Hepatic stellate cell (primary cell): ENCODE measurements at regions not wholly inside any gene's neighbourhood (a gene's known extent, or its start where the extent isn't known, plus 50 kb on each side); places are given as distances from the start of the nearest gene placed in this dataset.
"Not testable (repeated sequence)": the region's sequence is repeated elsewhere in the genome, so short reads cannot be mapped to it uniquely, and the experiment has no call there.

Source experiments
- DNase-seq: peaks from one replicate; pipeline ENCODE4 v3.0.0; 2011; ENCODE audit warnings: low spot score

DNA sequence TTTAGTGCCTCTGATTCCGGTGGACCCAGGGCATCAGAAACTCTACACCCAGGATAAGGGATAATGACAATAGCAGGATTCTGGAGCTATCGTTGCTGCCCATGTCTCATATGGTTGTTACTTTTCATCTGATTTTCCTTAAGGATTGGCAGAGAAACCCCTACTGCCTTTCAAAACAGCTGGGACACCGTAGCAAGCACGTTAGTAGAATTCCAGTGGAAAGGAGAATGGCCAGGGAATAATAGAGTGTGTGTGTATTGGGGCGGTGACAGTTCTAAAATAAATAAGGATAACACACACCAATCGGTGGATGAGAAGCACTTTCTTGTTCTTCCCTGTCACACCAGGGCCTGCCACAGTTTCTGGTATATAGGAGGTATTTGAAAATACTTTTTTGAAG is 251.8 kb downstream of the HAPSTR1 start:
- DNase-seq = no peak

GRCh38 chr16:9344508-9344907 is 253.1 kb downstream of the HAPSTR1 start:
- no peak for DNase-seq

DNA sequence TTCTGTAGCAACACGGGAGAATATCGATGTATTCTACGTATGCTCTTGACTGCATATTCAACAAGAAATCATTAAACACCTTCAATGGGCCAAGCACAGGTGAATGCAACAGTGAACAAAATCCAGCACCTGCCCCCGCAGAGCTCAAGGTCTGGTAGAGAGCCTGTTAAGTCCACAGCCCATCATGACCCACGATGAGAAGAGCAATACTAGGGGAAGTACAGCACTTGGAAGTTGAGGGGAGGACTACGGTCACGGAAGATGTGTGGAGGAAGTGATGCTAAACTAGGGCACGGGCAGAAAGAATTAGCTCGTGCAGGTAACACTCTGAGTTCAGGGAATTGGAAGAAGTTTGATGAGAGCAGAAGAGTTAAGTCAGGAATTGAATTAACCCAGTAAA is 253.6 kb downstream of the HAPSTR1 start:
- DNase-seq = no peak

- DNase-seq = no peak
Measured at GRCh38 chr16:9345880-9346279, 254.4 kb downstream of the HAPSTR1 start.

DNA sequence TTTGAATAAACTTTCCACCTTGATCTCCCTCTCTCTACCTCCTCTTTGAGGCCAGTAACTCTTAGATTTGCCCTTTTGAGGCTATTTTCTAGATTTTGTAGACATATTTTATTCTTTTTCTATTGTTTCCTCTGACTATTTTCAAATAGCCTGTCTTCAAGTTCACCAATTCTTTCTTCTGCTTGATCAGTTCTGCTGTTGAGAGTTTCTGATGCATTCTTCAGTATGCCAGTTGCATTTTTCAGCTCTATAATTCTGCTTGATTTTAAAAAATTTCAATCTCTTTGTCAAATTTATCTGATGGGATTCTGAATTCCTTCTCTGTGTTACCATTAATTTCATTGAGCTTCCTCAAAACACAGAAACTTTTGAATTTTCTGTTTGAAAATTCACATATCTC is 257.5 kb downstream of the HAPSTR1 start:
- DNase-seq = no peak

DNA sequence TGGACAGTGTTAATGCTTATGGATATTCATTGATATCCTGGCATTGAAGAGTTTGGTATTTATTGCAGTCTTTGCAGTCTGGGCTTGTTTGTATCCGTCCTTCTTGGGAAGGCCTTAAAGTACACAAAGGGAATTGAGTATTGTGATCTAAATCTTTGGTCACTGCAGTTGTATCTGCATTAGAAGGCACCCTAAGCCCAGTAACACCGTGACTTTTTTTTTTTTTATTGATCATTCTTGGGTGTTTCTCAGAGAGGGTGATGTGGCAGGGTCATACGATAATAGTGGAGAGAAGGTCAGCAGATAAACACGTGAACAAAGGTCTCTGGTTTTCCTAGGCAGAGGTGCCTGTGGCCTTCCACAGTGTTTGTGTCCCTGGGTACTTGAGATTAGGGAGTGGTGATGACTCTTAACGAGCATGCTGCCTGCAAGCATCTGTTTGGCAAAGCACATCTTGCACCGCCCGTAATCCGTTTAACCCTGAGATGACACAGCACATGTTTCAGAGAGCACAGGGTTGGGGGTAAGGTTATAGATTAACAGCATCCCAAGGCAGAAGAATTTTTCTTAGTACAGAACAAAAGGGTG is 258.0 kb downstream of the HAPSTR1 start:
- not testable (repeated sequence) for DNase-seq

- DNase-seq = not testable (repeated sequence)
Measured at GRCh38 chr16:9350119-9350799, 258.8 kb downstream of the HAPSTR1 start.

- no peak for DNase-seq
Measured at GRCh38 chr16:9351440-9351839, 260.0 kb downstream of the HAPSTR1 start.

- DNase-seq = no peak
Measured at GRCh38 chr16:9351841-9352434, 260.5 kb downstream of the HAPSTR1 start.

DNA sequence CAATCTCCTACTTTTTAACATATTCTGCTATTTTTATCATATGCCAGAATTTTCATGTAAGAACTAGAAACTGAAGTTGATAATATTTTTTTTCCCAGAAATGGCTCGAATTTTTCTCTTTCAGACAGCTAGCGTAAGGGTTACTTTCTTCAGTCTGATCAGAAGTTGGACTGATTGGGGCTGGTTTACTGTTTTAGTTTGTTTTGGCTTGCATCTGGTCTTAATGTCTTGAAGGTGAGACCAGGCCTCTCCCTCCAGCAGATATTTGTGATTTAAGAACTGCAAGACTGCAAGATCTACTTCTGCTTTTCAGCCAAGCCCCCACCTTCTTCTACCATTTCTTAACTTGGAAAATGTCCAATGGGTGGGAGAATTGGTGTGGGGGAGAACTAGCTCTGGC is 266.4 kb downstream of the HAPSTR1 start:
- no peak for DNase-seq

GRCh38 chr16:9360075-9360474 is 268.6 kb downstream of the HAPSTR1 start:
- no peak for DNase-seq

DNA sequence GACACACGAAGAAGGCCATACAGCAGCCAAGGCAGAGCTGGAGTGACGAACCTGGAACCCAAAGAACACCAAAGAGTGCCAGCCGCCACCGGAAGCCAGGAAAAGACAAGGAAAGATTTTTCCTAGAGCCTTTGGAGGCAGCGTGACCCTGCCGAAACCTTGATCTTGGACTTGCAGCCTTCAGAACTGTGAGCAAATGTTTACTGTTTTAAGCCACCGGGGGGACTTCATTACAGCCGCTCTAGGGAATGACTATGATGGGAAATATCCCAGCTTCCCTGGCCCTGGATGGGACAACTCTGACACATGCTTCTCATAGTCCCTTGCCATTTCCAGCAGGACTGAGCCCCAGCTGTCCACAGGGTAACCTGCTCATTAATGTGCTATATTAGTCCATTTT is 270.6 kb downstream of the HAPSTR1 start:
- DNase-seq = no peak

GRCh38 chr16:9362604-9363003 is 271.2 kb downstream of the HAPSTR1 start:
- no peak for DNase-seq

GRCh38 chr16:9363520-9363919 is 272.1 kb downstream of the HAPSTR1 start:
- DNase-seq = no peak

DNA sequence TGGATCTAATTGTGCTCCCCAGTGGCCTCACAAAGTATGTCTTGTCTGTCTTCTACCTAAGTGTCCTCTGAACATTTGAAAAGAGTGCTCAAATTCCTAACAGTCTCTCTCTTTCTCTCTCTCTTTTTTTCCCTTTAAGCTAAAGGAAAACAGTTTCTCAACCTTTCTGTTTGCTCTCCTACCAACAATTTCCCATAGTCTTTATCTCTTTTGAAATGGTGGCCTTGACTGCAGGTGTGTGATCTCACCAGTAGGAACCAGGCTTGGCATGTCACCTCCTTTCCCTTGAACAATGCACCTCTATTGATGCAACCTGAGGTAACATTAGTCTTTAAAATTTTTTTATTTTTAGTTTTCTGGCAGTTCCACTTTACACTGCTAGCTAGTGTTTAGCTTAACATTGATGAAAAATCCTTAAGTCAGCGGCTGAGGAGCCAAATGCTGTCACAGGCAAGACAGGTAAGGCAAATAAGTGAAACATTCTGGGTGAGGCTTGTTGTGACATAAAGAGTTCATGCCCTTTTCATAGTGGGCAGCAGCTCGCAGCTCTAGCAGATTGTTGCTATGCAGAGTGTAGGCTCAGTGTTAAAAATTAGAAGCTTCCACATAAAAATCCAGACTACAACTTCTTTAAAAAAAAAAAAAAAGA is 273.4 kb downstream of the HAPSTR1 start:
- DNase-seq = no peak

DNA sequence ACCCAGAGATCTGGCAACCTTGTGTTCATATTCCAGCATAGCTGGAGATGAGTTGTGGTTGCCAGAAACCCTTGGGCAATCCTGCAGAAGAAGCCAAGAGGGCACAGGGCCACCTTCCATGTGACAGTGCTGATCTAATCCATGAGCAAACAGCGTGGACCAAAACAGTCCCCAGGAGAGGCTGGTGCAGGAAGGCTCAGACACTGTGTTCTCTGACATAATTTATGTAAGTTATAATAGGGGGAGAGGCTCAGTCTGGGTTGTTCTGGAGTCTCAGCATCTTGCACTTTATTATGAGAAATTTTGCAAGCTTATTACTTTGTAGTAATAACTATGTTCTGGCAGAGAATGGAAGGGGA is 273.9 kb downstream of the HAPSTR1 start:
- no peak for DNase-seq

- no peak for DNase-seq
Measured at GRCh38 chr16:9366048-9366969, 274.9 kb downstream of the HAPSTR1 start.

- DNase-seq = no peak
Measured at GRCh38 chr16:9370061-9370491, 278.6 kb downstream of the HAPSTR1 start.

- no peak for DNase-seq
Measured at GRCh38 chr16:9371713-9372448, 280.4 kb downstream of the HAPSTR1 start.

GRCh38 chr16:9372934-9373890 is 281.8 kb downstream of the HAPSTR1 start:
- no peak for DNase-seq
